KOPT-K1 (cell line): ENCODE measurements at regions not wholly inside any gene's neighbourhood (a gene's known extent, or its start where the extent isn't known, plus 50 kb on each side); places are given as distances from the start of the nearest gene placed in this dataset.

Experiments
- H3K27ac ChIP-seq: fragments of 200-600 bp; sonication (generic); 2 replicates; pipeline ENCODE4 v1.5.1; 2016; ENCODE audit warnings: antibody characterized with exemption, mild to moderate bottlenecking, low read depth, low read length; ENCODE audit not compliant: poor library complexity, severe bottlenecking
- H3K36me3 ChIP-seq: fragments of 200-600 bp; sonication (generic); 2 replicates; pipeline ENCODE4 v1.5.1; 2017; ENCODE audit warnings: antibody characterized with exemption, mild to moderate bottlenecking, low read length, moderate library complexity; ENCODE audit not compliant: insufficient read depth
- H3K9me3 ChIP-seq: fragments of 200-600 bp; sonication (generic); 2 replicates; pipeline ENCODE4 v1.5.1; 2017; ENCODE audit warnings: antibody characterized with exemption, low read length, mild to moderate bottlenecking; ENCODE audit not compliant: insufficient read depth, poor library complexity, severe bottlenecking

- H3K27ac ChIP-seq, result no peak overlapping the region
- no peaks in the 10 kb centered on the region for H3K9me3 ChIP-seq
- H3K36me3 ChIP-seq, result no peaks in the 10 kb centered on the region
Observed at GRCh38 chr14:98428483-98428994, 843.5 kb downstream of the BCL11B start.

DNA sequence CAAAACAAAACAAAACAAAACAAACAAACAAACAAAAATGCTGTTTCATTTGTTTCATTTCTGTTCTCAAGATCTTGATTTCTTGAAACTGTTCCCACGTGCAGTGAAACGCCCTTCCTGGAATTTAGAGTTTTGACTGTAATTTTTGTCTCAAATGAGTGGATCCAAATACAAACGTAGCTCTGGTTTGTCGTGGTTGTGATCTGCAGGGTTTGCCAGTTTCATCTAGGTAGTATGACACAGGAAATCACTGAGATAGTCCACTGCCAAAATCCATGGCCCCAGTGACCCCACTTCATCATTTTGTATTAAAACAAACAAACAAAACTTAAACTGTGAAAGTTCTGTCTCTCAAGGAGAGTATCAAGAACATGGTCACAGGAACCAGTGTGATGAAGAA, 838.6 kb downstream of the BCL11B start:
- Histone ChIP-seq H3K27ac (no peak overlapping the region), H3K36me3 (no peaks in the 10 kb centered on the region), H3K9me3 (peaks cover 26% of the 10 kb centered on the region)

DNA sequence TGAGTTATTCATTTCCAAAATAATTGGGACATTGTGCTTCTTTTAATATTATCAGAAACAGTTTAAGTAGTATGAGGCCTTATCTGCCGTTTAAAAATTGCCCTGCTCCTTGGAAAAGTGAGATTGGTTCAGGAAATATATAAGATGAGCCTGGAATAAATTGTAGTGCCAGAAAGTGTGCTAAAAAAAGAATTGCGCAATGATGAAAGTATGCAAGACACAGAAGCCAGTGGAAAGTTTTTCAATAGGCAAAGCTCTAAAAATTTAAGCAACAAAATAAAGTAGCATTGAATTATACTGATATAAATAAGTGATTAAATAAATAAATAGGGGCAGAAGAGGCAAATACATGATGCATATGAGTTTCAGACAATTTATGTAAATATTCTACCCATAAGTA, 834.9 kb downstream of the BCL11B start:
- peaks cover 30% of the 10 kb centered on the region for H3K9me3 ChIP-seq
- H3K36me3 ChIP-seq, result no peaks in the 10 kb centered on the region
- no peak overlapping the region for H3K27ac ChIP-seq

DNA sequence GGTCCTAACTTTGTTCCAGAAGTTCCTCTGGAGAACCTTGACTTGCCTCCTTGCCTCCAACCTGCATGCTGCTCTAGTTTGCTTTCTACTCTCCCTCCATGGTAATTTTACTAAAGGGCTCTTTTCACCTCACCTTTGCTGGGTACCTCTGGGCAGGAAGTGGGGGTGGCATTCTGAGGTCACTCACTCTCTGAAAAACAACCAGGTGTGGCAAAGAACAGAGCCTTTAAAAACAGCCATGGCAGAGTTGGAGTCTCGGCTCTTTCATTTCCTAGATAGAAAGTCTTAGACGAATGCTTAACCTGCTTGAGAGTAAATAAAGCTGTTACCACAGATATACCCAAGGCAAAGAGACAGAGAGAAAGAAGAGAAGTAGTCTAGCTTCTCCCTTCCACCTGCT, 827.9 kb downstream of the BCL11B start:
- Histone ChIP-seq H3K27ac (peak overlapping the region; percentile 21), H3K36me3 (no peaks in the 10 kb centered on the region), H3K9me3 (peaks cover 3% of the 10 kb centered on the region)

- Histone ChIP-seq H3K9me3 (peaks cover 5% of the 10 kb centered on the region), H3K27ac (no peak overlapping the region), H3K36me3 (no peaks in the 10 kb centered on the region)
Observed at GRCh38 chr14:98445718-98446117, 826.3 kb downstream of the BCL11B start.

- Histone ChIP-seq H3K36me3 (no peaks in the 10 kb centered on the region), H3K9me3 (peaks cover 10% of the 10 kb centered on the region)
Observed at GRCh38 chr14:98446508-98446907, 825.5 kb downstream of the BCL11B start.

GRCh38 chr14:98456231-98456630, 815.8 kb downstream of the BCL11B start:
- Histone ChIP-seq H3K36me3 (no peaks in the 10 kb centered on the region), H3K27ac (no peak overlapping the region), H3K9me3 (peaks cover 31% of the 10 kb centered on the region)

More at GRCh38 chr14:98446508-98446907, 825.5 kb downstream of the BCL11B start:
- no peak overlapping the region for H3K27ac ChIP-seq

GRCh38 chr14:98458702-98459101, 813.3 kb downstream of the BCL11B start:
- Histone ChIP-seq H3K27ac (no peak overlapping the region), H3K9me3 (peaks cover 29% of the 10 kb centered on the region)

GRCh38 chr14:98462908-98463307, 809.1 kb downstream of the BCL11B start:
- H3K27ac ChIP-seq, result no peak overlapping the region
- peaks cover 20% of the 10 kb centered on the region for H3K9me3 ChIP-seq
- H3K36me3 ChIP-seq, result no peaks in the 10 kb centered on the region

More at GRCh38 chr14:98458702-98459101, 813.3 kb downstream of the BCL11B start:
- no peaks in the 10 kb centered on the region for H3K36me3 ChIP-seq

DNA sequence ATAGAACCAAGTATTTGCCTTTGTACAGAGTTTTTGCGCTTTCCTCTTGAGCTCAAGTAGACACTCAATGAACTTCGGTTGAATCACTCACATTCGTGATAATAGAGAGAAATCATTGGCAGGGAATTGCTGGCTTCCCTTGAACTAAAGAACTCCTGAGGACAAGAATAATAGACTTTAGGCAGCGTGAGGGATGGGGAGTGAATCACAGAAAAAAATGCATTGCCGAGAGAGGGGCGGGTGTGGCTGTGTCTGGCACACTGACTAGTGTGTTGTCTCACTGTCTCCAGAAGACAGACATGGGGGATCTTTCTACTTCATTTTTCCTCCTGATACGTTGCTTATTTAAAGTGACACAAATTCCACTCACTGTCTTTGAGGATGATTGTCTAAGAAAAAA, 805.2 kb downstream of the BCL11B start:
- Histone ChIP-seq H3K9me3 (peaks cover under 1% of the 10 kb centered on the region), H3K27ac (no peak overlapping the region), H3K36me3 (no peaks in the 10 kb centered on the region)

DNA sequence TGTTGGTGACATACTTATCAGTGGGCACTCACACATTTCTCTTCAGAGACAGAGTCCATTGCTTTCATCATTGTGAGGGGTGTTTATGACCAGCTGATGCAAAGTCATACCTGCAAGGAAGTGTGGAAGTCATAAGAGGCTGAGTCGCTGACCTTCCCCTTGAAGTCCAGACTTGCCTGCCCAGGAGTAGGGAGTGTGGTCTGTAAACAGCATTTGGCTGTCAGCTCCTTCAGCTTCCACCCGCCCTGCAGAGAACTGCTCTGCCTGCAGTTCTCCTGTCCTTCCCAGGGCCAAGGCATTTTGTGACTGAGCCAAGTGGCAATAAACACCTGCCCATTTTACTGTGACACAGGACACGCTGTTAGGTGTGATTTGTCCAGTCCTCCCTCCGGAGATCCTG, 801.3 kb downstream of the BCL11B start:
- H3K9me3 ChIP-seq, result no peaks in the 10 kb centered on the region
- no peak overlapping the region for H3K27ac ChIP-seq
- H3K36me3 ChIP-seq, result no peaks in the 10 kb centered on the region

- H3K27ac ChIP-seq, result no peak overlapping the region
- H3K9me3 ChIP-seq, result peaks cover 7% of the 10 kb centered on the region
- no peaks in the 10 kb centered on the region for H3K36me3 ChIP-seq
Observed at GRCh38 chr14:98474900-98475299, 797.1 kb downstream of the BCL11B start.

DNA sequence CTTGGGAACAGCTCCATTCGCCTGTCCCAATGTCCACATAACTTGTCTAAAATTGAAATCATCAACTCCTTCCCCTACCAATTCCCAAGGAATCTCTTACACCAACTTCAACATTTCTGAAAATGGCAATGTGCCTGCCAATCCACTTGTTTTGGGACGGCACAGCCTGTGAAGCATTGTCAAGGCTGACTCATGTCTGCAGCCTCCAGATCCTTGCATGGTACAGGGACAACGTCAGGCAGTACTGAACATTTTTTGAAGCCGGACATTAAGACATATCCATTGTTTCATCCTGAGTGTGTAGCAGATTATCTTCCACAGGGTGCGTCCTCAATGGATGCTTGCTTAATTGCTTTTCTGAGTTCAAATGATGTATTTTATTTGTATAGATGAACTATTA, 794.1 kb downstream of the BCL11B start:
- peaks cover 10% of the 10 kb centered on the region for H3K9me3 ChIP-seq
- no peak overlapping the region for H3K27ac ChIP-seq
- H3K36me3 ChIP-seq, result no peaks in the 10 kb centered on the region

DNA sequence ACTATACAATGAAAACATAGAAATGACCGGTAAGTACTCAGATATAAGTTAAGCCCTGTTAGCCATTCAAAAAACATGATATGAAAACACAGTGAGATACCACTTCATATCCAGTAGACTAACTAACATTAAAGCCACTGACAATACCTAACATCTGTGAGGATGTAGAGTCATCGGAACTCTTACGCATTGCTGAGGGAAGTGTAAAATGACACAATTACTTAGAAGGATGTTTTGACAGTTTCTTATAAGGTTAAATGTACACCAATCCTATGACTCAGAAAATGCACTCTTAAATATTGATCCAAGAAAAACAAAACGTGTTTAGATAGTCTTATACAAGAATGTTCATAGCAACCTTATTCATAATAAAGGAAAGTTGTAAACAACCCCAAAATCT, 782.9 kb downstream of the BCL11B start:
- Histone ChIP-seq H3K9me3 (peaks cover 11% of the 10 kb centered on the region), H3K36me3 (no peaks in the 10 kb centered on the region), H3K27ac (no peak overlapping the region)

- H3K36me3 ChIP-seq, result no peaks in the 10 kb centered on the region
- peaks cover 7% of the 10 kb centered on the region for H3K9me3 ChIP-seq
- H3K27ac ChIP-seq, result no peak overlapping the region
Observed at GRCh38 chr14:98494582-98494981, 777.4 kb downstream of the BCL11B start.

DNA sequence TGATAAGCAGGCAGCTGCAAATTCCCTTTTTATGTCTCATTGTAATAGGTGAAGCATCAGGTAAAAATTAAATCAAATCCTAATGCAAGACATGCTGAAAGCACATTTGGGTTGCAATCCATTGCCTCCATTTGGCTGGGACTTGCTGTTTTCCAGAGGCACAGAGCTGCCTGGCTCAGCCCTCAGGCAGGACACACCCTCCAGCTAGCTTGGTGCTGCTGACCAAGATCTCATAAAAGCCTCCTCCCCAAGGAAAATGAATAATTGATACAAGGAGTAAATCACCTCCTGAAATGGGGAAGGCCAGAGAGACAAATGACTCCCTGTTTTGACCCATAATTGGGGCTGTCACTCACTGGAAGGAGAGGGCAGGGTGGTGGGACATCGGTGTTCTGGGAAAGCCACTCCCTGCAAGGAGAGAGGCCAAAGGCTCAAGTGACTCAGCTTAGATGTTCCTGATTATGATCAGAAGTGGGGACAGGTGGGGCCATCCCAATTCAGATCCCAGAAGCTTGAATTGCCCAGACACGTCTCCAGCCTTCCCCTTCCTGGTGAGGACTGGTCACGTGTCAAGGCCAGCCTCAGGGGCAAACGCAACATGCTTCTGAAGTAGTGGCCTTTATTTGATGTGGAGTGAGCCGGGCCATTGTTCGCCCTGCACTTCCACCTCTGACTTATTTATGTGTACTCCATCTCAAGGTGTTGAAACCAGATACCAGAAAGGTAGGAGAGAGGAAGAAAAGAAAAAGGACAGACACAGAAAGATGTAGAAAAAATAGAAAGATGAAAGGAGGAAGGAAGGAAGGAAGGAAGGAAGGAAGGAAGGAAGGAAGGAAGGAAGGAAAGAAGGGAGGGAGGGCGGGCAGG, 773.7 kb downstream of the BCL11B start:
- no peak overlapping the region for H3K27ac ChIP-seq

More for the DNA sequence above, 773.7 kb downstream of the BCL11B start:
- H3K9me3 ChIP-seq, result no peaks in the 10 kb centered on the region
- H3K36me3 ChIP-seq, result no peaks in the 10 kb centered on the region
